Activated B cell treated with CpG ODN at 0.5 μM for 24 hours (primary cell): ENCODE measurements at regions not wholly inside any gene's neighbourhood (a gene's known extent, or its start where the extent isn't known, plus 50 kb on each side); places are given as distances from the start of the nearest gene placed in this dataset.

ENCODE experiments used
- ATAC-seq: fragments of 200-7000 bp; cut with Tn5 transposase; one replicate; pipeline ENCODE4 v1.10.0; 2021; ENCODE audit warnings: low read depth, mild to moderate bottlenecking, moderate library complexity
- CTCF ChIA-PET: fragments of 350-600 bp; sonication (Branson Sonifier 250); formaldehyde crosslinking; loops from one replicate; lab custom pipeline; 2021; ENCODE audit warnings: antibody characterized with exemption; lab: Charles Lee
- POLR2A ChIA-PET: fragments of 350-600 bp; sonication (Branson Sonifier 250); formaldehyde crosslinking; loops from one replicate; lab custom pipeline; 2021; ENCODE audit warnings: antibody characterized with exemption; lab: Charles Lee
- DNase-seq: peaks from one replicate; pipeline ENCODE4 v3.0.0; 2022
- H3K27ac Mint-ChIP-seq: one replicate; pipeline ENCODE4 v1.8.0; 2020; ENCODE audit warnings: mixed read lengths
- H3K27me3 Mint-ChIP-seq: one replicate; pipeline ENCODE4 v1.8.0; 2021; ENCODE audit warnings: mixed read lengths
- H3K36me3 Mint-ChIP-seq: one replicate; pipeline ENCODE4 v1.8.0; 2021; ENCODE audit warnings: low read depth, mixed read lengths
- H3K4me1 Mint-ChIP-seq: one replicate; pipeline ENCODE4 v1.8.0; 2021; ENCODE audit warnings: mixed read lengths
- H3K4me3 Mint-ChIP-seq: one replicate; pipeline ENCODE4 v1.8.0; 2020; ENCODE audit warnings: mild to moderate bottlenecking, mixed read lengths
- H3K9me3 Mint-ChIP-seq: one replicate; pipeline ENCODE4 v1.8.0; 2020; ENCODE audit warnings: mixed read lengths
- intact Hi-C: fragments of 100-400 bp; cut with micrococcal nuclease; formaldehyde crosslinking; loops from one replicate; pipeline ENCODE4 v1.15.1; 2024
- TF ChIP-seq, protein P1 (sequence below): fragments of 200-600 bp; IDR thresholded peaks from one replicate; pipeline ENCODE4 v1.8.0; 2022; ENCODE audit warnings: antibody characterized with exemption, mild to moderate bottlenecking

DNA sequence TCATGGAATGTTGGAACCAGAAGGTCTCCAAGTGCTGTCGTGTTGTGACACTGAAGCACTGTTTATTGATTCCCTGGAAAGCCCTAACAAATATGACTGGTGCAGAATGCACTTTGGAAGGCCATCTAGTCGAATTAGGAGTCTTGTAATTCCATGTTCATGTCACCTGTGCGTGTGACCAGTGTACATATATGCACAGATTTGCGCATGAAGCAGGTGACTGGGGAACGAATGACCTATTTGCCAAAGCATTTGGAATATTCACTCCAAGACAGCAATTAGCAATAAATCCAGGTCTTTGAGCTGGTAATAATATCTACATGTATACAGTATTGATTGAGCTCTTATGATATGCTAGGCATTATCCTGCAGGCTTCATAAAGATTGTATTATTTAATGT, 177.5 kb upstream of the PFN2 start:
- Mint-ChIP-seq H3K4me3 (no peak overlapping the region), H3K9me3 (no peaks in the 10 kb centered on the region), H3K27me3 (peaks cover 10% of the 10 kb centered on the region), H3K36me3 (no peaks in the 10 kb centered on the region), H3K27ac (no peak overlapping the region), H3K4me1 (no peaks in the 10 kb centered on the region)
- ChIA-PET CTCF (no interaction called here), POLR2A (no interaction called here)
- TF ChIP-seq, protein P1, sequence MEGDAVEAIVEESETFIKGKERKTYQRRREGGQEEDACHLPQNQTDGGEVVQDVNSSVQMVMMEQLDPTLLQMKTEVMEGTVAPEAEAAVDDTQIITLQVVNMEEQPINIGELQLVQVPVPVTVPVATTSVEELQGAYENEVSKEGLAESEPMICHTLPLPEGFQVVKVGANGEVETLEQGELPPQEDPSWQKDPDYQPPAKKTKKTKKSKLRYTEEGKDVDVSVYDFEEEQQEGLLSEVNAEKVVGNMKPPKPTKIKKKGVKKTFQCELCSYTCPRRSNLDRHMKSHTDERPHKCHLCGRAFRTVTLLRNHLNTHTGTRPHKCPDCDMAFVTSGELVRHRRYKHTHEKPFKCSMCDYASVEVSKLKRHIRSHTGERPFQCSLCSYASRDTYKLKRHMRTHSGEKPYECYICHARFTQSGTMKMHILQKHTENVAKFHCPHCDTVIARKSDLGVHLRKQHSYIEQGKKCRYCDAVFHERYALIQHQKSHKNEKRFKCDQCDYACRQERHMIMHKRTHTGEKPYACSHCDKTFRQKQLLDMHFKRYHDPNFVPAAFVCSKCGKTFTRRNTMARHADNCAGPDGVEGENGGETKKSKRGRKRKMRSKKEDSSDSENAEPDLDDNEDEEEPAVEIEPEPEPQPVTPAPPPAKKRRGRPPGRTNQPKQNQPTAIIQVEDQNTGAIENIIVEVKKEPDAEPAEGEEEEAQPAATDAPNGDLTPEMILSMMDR: no peak
- ATAC-seq: no peak
- DNase-seq: no peak
- intact Hi-C loops: no loop called here

DNA sequence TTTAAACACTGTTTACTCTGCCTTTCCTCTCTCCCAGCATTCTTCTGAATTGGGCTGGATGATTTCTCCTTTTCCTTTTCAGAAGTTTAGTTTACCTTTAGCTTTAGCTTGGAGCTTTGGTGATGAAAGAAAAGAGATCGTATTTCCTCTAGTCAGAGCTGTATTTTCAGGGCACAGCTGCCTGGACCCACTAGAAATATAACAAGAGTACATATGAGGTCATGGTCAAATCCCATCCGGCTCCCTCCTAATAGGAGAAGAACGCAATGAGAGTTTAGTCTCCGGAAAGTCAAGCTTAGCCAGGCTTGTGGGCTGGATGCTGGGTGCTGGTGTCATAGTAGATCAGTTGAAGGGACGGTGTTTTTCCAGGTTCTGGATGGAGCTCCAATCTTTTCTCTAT, 177.1 kb upstream of the PFN2 start:
- H3K4me3 Mint-ChIP-seq: no peak overlapping the region
- H3K36me3 Mint-ChIP-seq: no peaks in the 10 kb centered on the region
- DNase-seq (no peak), ATAC-seq (no peak)
- ChIA-PET CTCF (no interaction called here), POLR2A (no interaction called here)
- peaks cover 10% of the 10 kb centered on the region for H3K27me3 Mint-ChIP-seq
- intact Hi-C loops: no loop called here
- H3K9me3 Mint-ChIP-seq: no peaks in the 10 kb centered on the region
- H3K27ac Mint-ChIP-seq: no peak overlapping the region
- TF ChIP-seq, protein P1: no peak
- H3K4me1 Mint-ChIP-seq: no peaks in the 10 kb centered on the region

DNA sequence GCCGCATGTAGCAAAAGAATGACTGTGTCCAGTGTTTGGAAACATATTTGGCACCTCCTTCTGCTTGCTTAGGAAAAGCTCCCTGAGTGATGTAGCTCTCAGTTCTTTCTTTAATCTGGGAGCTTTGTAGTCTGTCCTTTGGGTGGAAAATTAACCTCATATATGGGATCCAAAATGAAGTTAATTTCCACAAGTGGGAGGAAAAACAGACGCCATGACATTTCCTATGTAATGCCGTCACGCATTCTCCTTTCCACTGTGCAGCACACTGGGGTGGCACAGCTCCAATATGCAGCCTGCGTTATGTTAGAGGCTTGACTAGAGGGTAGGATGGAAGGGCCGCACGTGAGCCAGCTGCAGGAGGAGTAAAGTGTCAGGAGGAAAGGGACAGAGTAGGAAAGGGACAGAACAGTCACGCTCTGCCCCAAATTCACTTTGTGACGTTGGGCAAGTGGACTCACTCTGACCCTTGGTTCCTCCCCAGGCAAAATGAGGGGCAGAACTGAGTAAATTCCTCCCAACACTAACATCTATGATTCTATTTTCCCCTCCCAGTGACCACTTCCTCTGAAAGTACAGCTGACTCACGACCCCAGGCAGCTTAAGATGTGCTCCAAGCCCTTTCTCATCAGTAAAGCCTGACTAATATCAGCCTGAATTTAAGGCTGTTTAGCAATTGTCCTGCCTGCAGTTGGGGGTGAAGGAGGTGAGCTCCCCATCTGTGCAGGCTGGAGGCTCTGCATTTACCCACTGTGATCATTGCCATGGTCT, 176.5 kb upstream of the PFN2 start:
- H3K9me3 Mint-ChIP-seq: no peaks in the 10 kb centered on the region
- no peak for ATAC-seq
- intact Hi-C loops: no loop called here
- ChIA-PET POLR2A (no interaction called here), CTCF (no interaction called here)
- no peaks in the 10 kb centered on the region for H3K36me3 Mint-ChIP-seq
- TF ChIP-seq, protein P1: no peak
- H3K27me3 Mint-ChIP-seq: peaks cover 10% of the 10 kb centered on the region
- no peak overlapping the region for H3K27ac Mint-ChIP-seq
- H3K4me1 Mint-ChIP-seq: no peaks in the 10 kb centered on the region
- no peak for DNase-seq
- no peak overlapping the region for H3K4me3 Mint-ChIP-seq

- ChIA-PET CTCF (no interaction called here), POLR2A (no interaction called here)
- peaks cover 7% of the 10 kb centered on the region for H3K27me3 Mint-ChIP-seq
- DNase-seq: no peak
- H3K9me3 Mint-ChIP-seq: no peaks in the 10 kb centered on the region
- TF ChIP-seq, protein P1: no peak
- H3K27ac Mint-ChIP-seq: no peak overlapping the region
- intact Hi-C loops: no loop called here
- no peak overlapping the region for H3K4me3 Mint-ChIP-seq
- no peaks in the 10 kb centered on the region for H3K36me3 Mint-ChIP-seq
- no peaks in the 10 kb centered on the region for H3K4me1 Mint-ChIP-seq
- no peak for ATAC-seq
Measured at GRCh38 chr3:150145659-150146058, 175.0 kb upstream of the PFN2 start.

- CTCF ChIA-PET: no interaction called here
- TF ChIP-seq, protein P1: no peak
- Mint-ChIP-seq H3K9me3 (no peaks in the 10 kb centered on the region), H3K27ac (no peak overlapping the region), H3K36me3 (no peaks in the 10 kb centered on the region), H3K4me3 (no peak overlapping the region), H3K4me1 (no peaks in the 10 kb centered on the region), H3K27me3 (peaks cover 7% of the 10 kb centered on the region)
- intact Hi-C loops: no loop called here
- DNase-seq (no peak), ATAC-seq (no peak)
- POLR2A ChIA-PET: no interaction called here
Measured at GRCh38 chr3:150144191-150144708, 173.6 kb upstream of the PFN2 start.
